HG03280 (cell line): ENCODE measurements at regions not wholly inside any gene's neighbourhood (a gene's known extent, or its start where the extent isn't known, plus 50 kb on each side); places are given as distances from the start of the nearest gene placed in this dataset.

ENCODE experiments used
- ATAC-seq: cut with Tn5 transposase; IDR thresholded peaks from one replicate; pipeline ENCODE4 v1.9.1; 2021; ENCODE audit warnings: mild to moderate bottlenecking, moderate library complexity; ENCODE audit not compliant: unreplicated experiment

- ATAC-seq: no peak
Observed at GRCh38 chr2:185891403-185891802, 152.8 kb downstream of the FSIP2 start.

GRCh38 chr2:185891804-185892411, 153.3 kb downstream of the FSIP2 start:
- ATAC-seq: no peak

- no peak for ATAC-seq
Observed at GRCh38 chr2:185892484-185892883, 153.9 kb downstream of the FSIP2 start.

GRCh38 chr2:185894223-185894622, 155.6 kb downstream of the FSIP2 start:
- no peak for ATAC-seq

- no peak for ATAC-seq
Observed at GRCh38 chr2:185895828-185896693, 157.5 kb downstream of the FSIP2 start.

- no peak for ATAC-seq
Observed at GRCh38 chr2:185899366-185899765, 160.8 kb downstream of the FSIP2 start.

- no peak for ATAC-seq
Observed at GRCh38 chr2:185919155-185919554, 180.6 kb downstream of the FSIP2 start.

GRCh38 chr2:185921048-185921756, 182.6 kb downstream of the FSIP2 start:
- ATAC-seq: no peak

GRCh38 chr2:185934232-185934631, 195.6 kb downstream of the FSIP2 start:
- ATAC-seq: no peak

- no peak for ATAC-seq
Observed at GRCh38 chr2:185939858-185940257, 201.3 kb downstream of the FSIP2 start.

- ATAC-seq: no peak
Observed at GRCh38 chr2:185942855-185943254, 204.3 kb downstream of the FSIP2 start.

GRCh38 chr2:185947722-185948121, 209.1 kb downstream of the FSIP2 start:
- no peak for ATAC-seq

GRCh38 chr2:185952100-185952499, 213.5 kb downstream of the FSIP2 start:
- no peak for ATAC-seq

GRCh38 chr2:185954389-185954788, 215.8 kb downstream of the FSIP2 start:
- ATAC-seq: no peak

- ATAC-seq: no peak
Observed at GRCh38 chr2:185955050-185955449, 216.4 kb downstream of the FSIP2 start.

- ATAC-seq: no peak
Observed at GRCh38 chr2:185967335-185967734, 228.7 kb downstream of the FSIP2 start.

- no peak for ATAC-seq
Observed at GRCh38 chr2:185970148-185970852, 231.7 kb downstream of the FSIP2 start.

- ATAC-seq: no peak
Observed at GRCh38 chr2:185978634-185979407, 240.2 kb downstream of the FSIP2 start.

- ATAC-seq: no peak
Observed at GRCh38 chr2:185979546-185980071, 241.0 kb downstream of the FSIP2 start.

- ATAC-seq: no peak
Observed at GRCh38 chr2:185980944-185981343, 242.3 kb downstream of the FSIP2 start.
